HG03045 (cell line): ENCODE measurements at regions not wholly inside any gene's neighbourhood (a gene's known extent, or its start where the extent isn't known, plus 50 kb on each side); places are given as distances from the start of the nearest gene placed in this dataset.
"Not testable (repeated sequence)": the region's sequence is repeated elsewhere in the genome, so short reads cannot be mapped to it uniquely, and the experiment has no call there.

Experiments
- ATAC-seq: cut with Tn5 transposase; IDR thresholded peaks from one replicate; pipeline ENCODE4 v1.9.1; 2021; ENCODE audit warnings: mild to moderate bottlenecking, moderate library complexity; ENCODE audit not compliant: unreplicated experiment

DNA sequence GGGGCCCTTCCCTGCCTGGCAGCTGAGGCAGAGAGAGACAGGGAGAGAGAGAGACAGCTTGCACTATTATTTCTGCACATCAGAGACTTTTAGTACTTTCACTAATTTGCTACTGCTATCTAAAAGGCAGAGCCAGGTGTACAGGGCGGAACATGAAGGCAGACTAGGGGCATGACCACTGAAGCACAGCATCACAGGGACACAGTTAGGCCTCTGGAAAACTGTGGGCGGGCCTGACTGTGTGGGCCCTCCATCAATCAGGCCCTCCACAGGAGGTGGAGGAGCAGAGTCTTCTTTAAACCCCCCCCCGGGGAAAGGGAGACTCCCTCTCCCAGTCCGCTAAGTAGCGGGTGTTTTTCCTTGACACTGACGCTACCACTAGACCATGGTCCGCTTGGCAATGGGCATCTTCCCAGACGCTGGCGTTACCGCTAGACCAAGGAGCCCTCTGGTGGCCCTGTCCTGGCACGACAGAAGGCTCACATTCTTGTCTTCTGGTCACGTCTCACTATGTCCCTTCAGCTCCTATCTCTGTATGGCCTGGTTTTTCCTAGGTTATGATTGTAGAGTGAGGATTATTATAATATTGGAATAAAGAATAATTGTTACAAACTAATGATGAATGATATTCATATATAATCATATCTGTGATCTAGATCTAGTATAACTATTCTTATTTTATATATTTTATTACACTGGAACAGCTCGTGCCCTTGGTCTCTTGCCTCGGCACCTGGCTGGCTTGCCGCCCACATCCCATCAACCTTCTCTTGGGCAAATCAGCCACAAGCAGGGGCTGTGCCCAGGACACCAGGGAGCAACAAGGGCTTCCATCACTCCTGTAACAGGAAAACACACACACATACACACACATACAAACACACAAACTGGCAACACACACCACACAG is 60.7 kb upstream of the PPP2R2D start:
- ATAC-seq = not testable (repeated sequence)

GRCh38 chr10:131840788-131841118 is 60.1 kb upstream of the PPP2R2D start:
- ATAC-seq = no peak

DNA sequence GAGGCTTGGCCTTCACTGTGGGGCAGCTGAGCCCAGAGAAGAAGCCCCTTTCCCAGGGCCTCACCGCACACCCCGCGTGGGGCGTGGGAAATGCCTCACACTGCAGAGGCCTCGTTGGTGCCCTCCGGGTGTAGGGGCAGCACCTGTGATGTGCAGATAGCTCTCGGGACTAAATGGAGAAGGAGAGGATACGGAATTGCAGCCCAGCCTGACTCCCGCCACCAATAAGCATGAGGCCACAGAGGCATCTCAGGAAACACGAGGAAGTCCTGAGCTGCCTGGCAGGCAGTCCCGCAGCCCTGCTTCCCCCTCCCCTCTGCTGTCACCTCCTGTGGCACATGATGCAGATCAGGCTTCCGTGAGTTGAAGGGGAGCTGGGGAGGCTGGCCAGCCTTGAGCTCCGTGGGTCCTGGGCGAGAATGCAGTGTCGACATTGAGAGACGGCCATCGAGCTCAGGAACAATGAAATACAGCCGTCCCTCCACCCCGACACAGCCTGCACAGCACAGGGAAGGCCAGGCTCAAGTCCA is 59.6 kb upstream of the PPP2R2D start:
- no peak for ATAC-seq

DNA sequence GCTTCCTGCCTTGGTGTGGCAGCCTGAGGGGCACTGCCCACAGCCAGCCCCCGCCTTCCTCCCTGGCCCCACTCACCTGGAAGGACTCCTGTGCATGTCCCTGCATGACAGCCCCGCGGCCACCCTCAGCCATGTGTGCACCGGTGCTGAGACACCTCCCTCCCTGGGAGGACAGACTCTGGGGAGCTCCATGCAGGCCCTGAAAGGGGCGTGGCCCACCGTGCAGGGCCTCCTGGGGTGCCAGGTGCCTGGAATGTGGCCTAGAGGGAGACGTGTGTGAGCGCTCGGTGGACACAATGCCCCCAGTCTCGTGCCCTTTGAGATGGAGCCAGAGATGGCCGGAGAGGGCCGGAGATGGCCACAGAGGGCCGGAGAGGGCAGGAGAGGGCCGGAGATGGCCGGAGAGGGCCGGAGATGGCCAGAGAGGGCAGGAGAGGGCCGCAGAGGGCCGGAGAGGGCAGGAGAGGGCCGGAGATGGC is 59.1 kb upstream of the PPP2R2D start:
- ATAC-seq = no peak

DNA sequence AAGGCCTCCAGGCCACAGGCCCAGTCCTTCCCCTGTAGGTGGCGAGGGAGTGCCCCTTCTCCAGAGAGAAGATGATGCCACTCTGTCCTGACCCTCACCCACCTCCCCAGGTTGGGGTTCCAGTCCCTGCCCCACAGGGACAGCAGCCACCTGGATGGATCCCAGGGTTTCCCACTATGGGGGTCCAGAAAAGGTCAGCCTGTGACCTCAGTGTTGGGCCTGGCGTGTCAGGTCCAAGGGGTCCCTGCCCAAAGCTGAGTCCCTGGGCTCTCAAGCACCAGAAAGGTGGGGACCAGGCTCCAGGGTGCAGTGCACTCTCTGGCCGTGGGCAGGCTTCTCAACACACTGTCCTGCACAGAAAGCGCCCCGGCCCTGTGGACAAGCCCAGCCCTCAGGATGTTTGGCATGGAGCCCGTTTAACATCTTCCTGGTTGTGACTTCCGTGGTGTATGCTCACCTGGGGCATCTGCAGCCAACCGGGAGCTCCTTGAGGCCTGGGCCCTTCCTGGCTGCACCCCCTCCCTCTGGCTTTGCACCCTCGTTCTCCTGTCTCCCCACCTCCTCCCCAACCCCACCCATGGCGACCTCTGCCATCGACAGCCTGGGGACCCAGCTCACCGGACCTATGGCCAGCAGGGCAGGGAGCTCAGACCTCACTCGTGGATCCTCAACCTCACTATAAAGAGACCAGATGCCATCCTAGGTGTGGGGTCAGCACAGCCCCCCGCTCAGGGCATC is 58.3 kb upstream of the PPP2R2D start:
- no peak for ATAC-seq

DNA sequence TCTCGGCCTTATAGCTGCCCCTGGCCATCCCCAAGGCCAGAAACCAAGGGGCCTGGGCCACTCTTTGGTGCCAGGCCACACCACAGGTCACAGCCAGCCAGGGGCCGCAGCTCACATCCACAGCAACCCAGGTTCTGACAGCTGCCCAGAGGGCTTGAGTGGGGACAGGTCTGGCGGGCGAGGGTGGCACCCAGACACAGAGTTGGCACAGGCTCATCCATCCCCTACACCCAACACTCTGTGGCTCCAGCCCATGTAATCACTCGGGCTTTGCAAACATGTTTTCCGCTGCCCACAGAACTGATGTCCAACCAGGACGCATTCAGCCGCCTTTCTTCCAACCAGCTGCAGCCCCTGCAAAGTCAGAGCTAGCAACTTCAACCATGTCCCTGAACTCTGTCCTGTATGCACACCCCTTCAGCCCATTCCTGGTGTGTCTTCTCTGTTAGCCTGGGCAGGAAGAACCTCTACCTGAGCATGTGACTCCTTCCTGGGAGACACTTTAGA is 57.7 kb upstream of the PPP2R2D start:
- no peak for ATAC-seq

DNA sequence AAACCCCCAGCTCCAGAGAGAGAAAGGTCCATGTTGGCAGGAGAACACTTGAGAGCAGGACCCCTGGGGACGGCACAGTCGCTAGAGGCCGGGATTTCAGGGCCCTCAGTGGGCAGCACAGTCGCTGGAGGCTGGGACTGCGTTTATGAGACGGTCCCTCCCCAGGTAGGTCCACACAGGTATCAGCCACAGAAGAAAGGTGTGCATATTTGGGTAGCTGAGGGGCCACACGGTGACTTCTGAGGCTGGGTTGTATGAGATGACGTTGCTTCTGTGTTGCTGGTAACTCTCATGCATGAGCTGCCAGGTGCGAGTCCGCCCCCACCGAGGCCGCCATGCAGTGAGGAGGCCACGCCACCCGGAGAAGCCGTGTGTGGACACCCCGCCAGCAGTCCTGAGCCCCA is 56.9 kb upstream of the PPP2R2D start:
- no peak for ATAC-seq

- no peak for ATAC-seq
These were observed 56.2 kb upstream of the PPP2R2D start for GRCh38 chr10:131844529-131845084.

DNA sequence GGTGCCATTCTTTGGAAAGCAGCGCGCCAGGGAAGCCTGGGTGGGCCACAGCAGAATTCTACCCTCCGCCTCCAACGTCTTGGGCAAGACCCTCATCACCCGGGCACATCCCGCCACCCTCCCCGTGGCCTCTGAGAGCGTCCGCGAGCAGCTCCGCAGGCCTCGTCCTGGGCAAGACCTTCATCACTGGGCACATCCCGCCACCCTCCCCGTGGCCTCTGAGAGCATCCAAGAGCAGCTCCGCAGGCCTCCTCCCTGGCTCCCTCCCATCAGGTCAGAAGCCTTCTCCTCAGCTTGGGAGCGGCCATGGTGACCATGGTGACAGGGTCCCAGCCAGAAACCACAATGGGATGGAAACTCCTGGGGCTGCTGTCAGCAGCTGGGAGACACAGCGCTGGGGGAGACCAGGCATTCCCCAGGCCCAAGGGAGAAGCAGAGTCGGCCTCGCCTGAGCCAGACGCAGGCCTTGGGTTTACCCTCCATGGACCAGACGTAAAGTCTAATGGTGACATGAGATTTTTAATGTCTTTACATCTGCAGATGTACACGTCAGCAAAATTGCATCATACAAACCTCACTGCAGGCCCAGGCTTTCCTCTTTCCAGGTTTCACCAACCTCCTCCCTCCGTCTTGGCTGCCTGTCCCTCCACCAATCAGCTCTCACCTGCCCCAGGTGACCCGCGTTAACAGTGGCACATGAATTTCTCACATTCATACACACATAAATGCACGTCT is 55.1 kb upstream of the PPP2R2D start:
- no peak for ATAC-seq

DNA sequence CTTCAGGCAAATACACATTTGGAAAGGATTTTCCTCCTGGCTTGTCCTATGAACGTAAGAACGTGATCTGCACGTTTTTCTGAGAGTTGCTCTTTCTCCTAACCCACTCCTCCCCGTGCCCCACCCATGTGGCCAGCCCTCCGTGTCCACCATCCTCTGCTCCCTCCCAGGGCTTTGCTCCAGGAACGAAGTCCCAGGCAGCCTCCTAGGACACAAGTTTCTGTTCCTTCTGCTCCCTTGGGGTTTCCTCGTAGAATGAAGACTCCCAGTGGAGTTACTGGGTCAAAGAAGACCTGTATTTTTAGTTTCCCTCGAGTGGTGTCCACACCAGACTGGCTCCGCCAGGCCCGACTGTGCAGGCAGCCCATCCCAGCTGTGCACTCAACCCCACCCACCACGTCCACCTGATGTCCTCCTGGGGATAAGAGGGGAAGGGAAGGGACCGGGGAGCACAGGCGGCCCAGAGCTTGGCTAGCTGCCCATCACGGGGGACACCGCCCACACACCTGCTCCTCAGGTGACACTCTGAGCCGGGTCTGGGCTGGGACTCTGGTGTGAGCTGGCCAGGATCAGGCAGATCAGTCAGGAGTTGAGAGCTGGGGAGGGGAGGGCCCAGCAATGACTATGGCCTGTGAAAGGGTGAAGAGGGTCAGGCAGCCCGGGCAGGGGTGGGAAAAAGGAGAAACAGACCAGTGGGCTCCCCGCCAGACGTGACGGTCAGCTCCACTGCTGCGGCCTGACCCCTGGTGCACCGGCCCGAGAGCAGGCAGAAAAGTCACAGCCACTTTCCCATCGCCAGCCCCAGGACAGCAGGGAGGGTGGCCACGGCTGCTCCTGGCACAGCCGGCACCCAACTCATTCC is 54.3 kb upstream of the PPP2R2D start:
- ATAC-seq = no peak

GRCh38 chr10:131847241-131847783 is 53.5 kb upstream of the PPP2R2D start:
- ATAC-seq = no peak

- ATAC-seq = no peak
These were observed 52.5 kb upstream of the PPP2R2D start for GRCh38 chr10:131848296-131848695.

- ATAC-seq = no peak
These were observed 51.8 kb upstream of the PPP2R2D start for GRCh38 chr10:131848741-131849590.

DNA sequence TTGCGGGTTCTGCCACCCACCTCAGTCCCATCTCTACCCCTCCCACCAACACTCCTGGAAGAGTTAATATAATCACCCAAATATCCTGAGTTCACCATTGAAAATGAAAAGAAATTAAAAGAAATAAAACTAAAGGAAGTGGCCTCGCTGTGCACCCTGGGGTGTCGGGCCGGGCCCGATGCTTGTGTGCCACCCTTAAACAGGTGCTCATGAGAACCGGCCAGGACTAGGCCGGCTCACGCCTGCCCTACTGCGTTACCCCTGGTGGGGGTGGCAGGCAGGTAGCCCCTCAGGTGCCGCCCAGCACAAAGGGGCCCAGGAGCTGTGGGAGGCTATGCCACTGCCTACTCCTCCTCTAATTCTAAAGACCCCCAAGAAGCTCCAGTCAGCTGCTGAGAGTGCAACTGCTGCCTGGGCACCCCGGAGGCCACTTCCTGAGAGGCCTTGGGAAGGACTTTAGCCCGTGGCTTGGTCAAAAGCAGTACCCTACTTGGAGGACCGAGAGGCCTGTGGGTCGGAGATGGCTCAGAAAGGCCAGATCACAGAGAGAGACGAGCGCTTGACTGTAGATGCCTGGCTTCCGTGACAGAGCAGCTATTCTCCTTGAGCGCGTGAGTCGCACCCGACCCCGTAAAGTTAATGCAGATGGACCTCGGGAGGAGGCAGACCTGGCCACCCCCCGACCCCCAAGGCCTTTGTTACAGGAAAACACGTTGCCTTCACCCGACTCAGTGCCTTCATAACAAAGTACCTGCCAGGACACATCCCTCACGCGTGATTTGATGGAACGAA is 51.0 kb upstream of the PPP2R2D start:
- no peak for ATAC-seq

DNA sequence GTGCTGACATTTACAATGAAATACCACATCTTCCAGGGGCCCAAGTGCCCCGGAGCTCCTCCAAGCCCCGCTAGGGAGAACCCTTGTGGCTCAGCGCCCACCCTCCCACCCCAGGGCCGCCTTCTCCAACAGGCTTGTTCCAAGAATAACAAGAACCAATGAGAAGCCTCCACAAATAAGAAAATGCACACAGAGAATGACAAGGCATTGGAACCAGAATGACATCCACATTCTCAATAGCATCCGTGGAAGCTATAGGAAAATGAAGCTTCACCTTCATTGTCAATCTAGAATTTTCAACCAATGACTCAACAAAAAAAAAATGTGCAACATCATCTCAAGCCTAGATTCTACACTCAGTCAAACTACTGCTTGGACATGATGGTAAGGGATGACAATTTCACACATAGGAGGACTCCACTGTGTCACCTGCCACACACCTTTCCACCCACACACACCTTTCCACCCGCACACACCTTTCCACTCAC is 50.4 kb upstream of the PPP2R2D start:
- ATAC-seq = no peak
